ENCODE measurements at regions not wholly inside any gene's neighbourhood (a gene's known extent, or its start where the extent isn't known, plus 50 kb on each side); places are given as distances from the start of the nearest gene placed in this dataset.
"Not testable (repeated sequence)": the region's sequence is repeated elsewhere in the genome, so short reads cannot be mapped to it uniquely, and the experiment has no call there.

- not testable (repeated sequence) for DNase-seq
These were observed 162.6 kb upstream of the JADE1 start for GRCh38 chr4:128646893-128647292.

DNA sequence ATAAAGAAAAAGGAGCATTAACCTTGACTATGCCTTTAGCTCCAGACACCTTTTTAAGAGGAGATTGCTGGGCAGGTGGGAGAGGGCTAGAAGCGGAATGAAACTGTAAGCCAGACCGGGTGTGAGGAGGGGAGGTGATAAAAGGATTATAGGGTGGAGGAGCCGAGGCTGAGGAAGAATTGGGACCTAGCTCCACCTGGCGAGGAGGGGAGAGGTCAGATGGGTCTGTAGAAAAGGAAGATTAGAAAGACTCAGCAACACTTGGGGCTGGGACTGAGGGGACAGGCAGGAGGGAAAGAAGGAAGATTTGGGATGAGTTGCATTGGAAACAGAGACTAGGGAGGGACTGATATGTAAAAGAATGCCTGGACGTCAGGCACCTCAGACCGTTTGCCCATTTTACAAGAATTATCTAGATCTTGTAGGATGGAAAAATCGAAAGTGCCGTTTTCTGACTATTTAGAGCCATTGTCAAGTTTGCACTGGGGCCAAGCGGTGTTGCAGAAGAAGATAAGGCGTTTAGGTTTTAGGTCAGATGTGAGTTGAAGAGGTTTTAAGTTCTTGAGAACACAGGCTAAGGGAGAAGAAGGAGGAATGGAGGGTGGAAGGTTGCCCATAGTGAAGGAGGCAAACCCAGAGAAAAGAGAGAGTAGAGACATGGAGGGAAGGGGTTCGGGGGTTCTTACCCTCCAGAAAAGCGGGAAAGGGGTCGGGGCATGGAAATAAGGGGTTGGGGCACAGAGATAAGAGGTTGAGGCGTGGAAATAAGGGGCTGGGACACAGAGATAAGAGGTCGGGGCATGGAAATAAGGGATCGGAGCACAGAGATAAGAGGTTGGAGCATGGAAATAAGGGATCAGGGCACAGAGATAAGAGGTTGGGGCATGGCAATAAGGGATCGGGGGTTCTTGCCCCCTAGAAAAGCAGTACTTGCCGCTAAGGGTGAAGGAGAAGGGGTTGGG is 164.5 kb upstream of the JADE1 start:
- not testable (repeated sequence) for DNase-seq

DNA sequence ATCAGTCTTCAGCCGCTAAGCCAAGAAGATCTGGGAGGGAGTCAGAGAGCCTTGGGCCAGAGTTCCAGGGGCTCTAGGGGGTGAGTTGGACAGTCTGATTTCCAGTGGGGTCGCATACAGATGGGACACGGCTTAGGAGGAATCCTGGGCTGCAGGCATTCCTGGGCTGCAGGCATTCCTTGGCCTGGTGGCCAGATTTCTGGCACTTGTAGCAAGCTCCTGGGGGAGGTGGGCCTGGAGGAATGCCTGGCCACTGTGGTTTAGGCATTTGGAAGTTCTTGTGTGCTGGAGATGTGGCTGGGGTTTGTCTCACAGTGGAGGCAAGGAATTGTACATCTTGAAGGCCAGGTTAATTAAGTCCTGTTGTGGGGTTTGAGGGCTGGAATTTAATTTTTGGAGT is 165.4 kb upstream of the JADE1 start:
- DNase-seq = not testable (repeated sequence)

DNA sequence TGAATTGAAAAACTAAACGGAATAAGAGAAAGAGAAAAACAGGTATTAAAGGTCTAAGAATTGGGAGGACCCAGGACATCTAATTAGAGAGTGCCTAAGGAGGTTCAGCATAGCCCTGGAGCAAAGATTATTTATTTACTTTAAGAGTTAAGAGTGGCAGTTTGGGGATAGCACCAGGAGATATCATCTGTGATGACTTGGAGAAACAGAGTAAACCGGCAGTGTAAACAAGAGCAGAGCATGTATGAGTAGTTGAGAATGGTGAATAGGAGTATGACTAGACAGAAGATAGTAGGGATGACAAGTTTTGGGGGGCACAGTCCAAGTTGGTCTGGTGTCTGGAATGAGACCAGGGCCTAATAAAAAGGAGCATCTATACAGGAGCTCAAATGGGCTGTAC is 167.9 kb upstream of the JADE1 start:
- not testable (repeated sequence) for DNase-seq

DNA sequence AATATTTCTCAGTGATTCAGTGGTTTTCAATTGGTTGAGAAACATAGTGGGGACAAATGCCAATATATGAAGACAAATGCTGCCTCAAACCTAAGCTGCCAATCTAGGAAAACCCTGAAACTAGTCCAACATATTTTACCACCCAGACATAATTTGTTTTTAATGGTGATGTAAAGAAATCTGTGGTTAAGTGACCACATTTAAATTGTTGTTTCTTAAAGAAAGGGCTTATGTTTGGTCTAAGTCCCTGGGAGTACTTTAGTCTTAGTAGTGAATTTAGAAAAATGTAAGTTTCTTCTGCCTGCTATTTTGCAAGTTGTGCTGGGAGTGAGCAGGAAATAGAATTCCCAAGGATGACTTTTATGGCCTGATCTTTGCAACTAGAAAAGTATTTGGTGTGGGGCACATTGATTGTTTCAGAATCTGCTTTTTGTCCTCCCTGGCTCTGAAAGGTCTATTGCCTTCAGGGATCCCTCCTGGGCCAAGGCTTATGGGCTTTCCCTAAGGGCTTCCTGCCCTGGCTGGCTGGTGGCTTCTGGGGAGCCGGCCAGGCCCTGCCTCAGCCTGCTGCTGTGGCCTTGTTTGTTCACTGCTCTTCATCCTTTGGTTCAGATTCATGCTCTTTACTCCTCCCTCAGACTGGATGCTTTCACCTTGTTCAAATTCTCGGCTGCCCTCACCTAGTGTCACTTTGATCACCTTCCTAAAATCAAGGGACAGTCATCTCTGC is 169.8 kb upstream of the JADE1 start:
- DNase-seq = no peak

DNA sequence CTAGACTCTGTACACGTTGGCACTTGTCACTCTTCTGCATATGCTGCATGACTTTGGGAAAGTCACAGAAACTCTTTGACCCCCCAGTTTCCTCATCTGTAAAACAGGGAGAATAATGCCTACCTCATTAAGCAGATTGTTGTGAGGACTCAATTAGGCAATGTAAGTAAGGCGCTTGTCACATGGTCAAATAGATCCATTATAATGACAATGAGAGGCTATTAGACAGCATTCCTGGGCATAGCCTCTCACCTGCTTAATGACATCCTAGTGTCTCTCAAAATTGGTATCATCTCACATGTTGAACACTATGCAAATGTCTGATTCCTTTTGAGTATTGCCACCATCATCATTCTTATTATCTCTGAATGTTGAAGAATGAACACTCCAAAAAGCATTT is 172.6 kb upstream of the JADE1 start:
- DNase-seq = no peak

DNA sequence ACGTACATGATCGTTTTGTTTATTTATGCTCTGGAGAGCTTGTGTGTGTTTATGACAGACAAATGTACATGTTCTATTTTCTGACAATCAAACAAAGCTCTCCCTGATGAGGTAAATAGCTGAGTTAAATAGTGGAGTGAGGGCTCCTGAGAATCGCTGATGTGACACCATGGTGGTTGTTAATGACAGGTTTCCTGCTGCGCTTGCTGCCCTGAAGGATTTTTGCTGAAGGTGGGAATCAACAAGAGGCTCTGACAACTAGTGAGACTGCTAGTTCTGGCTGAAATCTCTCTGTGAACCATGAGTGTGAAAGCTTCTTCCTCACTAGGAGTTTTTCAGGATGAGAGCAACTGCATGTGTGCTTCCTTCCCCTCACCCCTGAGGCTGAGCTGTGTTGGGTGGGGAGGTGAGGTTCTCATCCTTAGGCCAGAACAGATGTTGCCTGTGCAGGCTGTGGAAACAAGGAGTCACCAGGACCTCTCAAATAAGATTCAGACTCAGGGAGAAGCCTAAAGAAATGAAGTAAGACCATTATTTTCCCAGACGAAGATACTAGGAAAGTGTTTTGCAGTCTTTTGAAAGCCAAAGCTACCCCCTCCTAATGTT is 173.4 kb upstream of the JADE1 start:
- DNase-seq = peak; percentile 2

DNA sequence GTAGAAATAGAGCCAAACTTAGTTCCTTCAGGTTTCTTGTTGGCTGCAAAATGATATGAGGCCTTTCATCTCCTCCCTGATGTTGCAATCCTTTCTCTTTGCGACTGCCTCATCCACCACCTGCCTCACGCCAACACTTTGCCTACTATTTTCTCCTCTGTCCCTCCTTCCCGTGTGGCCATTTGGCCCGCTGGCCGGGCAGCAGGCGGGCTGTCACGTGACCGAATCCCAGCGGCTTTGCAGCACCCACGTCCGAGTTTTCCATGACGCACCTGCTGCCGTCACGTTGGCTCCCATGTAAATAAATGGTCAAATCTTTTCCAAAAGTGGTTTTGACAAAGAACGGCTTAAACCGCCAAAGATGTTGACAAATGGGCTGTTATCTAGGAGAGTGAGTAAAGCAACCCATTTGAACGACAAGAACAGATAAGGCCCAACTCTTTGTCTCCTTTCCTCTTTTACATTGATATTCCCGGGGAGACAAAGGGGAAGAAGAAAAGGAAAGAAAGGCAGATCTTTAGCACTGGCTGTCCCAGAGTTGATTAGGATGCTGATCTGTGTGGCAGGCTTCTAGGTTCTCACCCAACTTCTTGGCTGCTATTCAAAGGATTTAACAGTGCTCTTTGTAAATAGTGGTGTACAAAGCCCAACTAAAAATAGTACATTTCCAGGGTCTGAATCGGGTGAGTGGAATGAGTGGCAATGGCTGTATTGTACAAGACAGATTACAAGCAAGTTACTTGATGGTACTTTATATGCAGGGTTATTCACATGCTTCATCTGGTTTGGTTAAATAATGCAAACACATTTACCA is 174.2 kb upstream of the JADE1 start:
- DNase-seq = peak; percentile 31

- DNase-seq = no peak
These were observed 176.4 kb upstream of the JADE1 start for GRCh38 chr4:128633067-128633466.

DNA sequence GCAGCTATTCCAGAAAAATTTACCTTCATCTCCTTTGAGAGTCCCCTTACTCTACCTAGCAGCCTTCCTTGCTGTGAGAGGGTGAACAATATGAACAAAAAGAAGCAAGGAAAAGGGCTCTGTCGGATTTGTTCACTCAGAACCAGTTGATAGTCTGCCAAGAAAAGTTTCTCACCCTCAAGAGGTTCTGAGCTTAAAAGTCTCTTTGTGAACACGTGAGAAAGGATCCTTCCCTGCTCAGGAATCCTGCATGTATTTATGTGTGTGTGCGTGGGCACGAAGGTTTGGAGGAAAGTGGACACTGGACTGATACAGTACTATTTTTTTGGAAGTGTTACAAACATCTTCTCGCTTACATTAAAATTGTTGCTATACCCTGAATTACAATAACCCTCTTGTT is 178.6 kb upstream of the JADE1 start:
- DNase-seq = no peak

GRCh38 chr4:128623508-128624215 is 185.8 kb upstream of the JADE1 start:
- no peak for DNase-seq

DNA sequence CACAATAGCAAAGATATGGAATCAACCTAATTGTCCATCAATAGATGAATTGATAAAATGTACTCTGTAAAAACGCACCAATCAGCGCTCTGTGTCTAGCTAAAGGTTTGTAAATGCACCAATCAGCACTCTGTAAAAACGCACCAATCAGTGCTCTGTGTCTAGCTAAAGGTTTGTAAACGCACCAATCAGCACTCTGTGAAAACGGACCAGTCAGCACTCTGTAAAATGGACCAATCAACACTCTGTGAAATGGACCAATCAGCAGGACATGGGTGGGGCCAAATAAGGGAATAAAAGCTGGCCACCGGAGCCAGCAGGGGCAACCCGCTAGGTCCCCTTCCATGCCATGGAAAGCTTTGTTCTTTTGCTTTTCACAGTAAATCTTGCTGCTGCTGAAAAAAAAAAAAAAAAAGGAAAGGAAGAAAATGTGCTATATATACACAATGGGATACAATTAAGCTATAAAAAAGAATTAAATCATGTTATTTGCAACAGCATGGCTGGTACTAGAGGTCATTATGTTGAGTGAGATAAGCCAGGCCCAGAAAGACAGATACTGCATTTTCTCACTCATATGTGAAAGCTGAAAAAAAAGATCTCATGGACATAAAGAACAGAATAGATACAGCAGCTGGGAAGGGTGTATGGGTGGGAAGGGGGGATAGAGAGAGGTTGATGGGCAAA is 189.1 kb upstream of the JADE1 start:
- DNase-seq = not testable (repeated sequence)

DNA sequence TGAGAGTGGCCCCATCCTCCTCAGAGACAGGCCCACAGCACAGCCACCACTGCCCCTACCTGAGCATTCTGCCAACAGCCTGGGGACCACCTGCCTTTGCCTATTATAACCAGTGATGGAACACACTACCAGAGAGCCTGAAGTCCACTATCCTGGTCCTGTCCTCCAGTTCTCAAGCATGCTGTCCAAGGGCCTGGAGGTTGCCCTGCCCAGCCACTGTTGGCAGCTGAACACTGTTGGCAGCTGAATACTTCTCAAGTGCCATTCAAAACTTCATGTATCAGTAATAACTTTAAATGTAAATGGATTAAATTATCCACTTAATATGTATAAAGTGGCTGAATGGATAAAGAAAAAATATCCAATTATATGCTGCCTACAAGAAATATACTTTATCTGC is 194.3 kb upstream of the JADE1 start:
- DNase-seq = no peak

DNA sequence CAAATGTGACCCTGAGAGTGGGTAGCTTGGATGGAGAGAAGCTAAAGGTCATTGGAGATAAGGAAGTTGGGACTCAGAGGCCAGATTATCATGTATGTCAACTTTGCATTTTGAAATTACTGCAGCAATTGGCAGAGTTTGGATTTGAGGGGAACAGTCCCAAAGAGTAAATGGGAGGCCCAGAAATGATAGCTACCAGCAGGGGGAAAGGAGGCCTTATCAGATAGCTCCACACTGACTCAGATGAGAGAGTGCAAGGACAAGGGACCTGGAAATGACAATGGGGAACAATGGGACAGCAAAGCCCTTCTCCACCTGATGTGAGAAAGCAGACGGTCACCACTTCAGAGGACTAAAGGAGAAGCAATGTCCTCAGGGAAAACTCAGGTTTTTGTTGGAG is 201.5 kb upstream of the JADE1 start:
- DNase-seq = no peak

GRCh38 chr4:128606173-128606572 is 203.3 kb upstream of the JADE1 start:
- no peak for DNase-seq

- no peak for DNase-seq
These were observed 204.7 kb upstream of the JADE1 start for GRCh38 chr4:128604840-128605239.

DNA sequence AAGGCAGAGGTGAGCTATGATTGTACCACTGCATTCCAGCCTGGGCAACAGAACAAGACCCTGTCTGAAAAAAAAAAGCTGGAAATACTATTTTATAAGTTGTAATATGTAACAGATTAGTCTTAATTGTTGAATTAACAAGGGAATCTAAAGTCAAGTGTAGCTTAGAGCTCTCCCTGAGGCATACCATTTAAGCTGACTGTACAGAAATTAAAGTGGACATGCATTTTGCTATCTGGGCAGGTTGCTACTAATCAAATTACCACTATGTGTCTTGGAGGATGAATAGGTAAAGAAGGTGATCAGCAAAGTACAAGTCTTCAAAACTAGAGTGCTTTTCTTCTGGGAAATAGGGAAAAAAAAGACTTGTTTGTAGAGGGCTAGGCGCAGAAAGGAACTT is 205.3 kb upstream of the JADE1 start:
- DNase-seq = no peak

DNA sequence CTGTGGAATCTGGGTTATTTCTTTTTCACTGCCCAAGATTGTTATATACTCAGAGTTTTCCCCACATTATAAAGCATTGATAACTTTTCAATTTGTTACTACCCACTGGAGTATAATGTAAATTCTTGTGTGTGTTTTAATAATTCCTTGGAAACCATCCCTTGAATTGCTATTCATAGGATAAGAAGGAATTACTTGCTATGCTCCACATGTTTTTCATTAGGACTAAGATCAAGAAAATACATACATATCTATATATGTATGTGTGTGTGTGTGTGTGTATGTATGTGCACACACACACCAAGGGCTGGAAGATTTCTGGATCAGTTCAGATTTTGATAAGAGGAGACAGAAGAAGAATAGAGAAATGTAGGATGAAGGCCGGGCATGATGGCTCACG is 206.4 kb upstream of the JADE1 start:
- no peak for DNase-seq

- no peak for DNase-seq
These were observed 207.4 kb upstream of the JADE1 start for GRCh38 chr4:128601991-128602695.

GRCh38 chr4:128600996-128601871 is 208.3 kb upstream of the JADE1 start:
- DNase-seq = peak; percentile 13
